WTC11 (cell line): ENCODE measurements at regions not wholly inside any gene's neighbourhood (a gene's known extent, or its start where the extent isn't known, plus 50 kb on each side); places are given as distances from the start of the nearest gene placed in this dataset.

ENCODE experiments used
- ATAC-seq: fragments of 200-7000 bp; cut with Tn5 transposase; 2 replicates; pipeline ENCODE4 v1.10.0; 2021; ENCODE audit warnings: mild to moderate bottlenecking, moderate library complexity
- CTCF ChIA-PET: fragments of 300-600 bp; sonication (Branson Sonifier 250); formaldehyde crosslinking; loops from one replicate; lab custom pipeline; 2021; ENCODE audit warnings: antibody characterized with exemption; lab: Charles Lee
- POLR2A ChIA-PET: fragments of 350-600 bp; sonication (Branson Sonifier 250); formaldehyde crosslinking; loops from one replicate; lab custom pipeline; 2021; ENCODE audit warnings: antibody characterized with exemption; lab: Charles Lee
- DNase-seq: peaks from one replicate; pipeline ENCODE4 v3.0.0; 2021; ENCODE audit warnings: low spot score
- H3K27ac Mint-ChIP-seq: 2 replicates; pipeline ENCODE4 v1.8.0; 2021; ENCODE audit warnings: mixed read lengths
- H3K27me3 Mint-ChIP-seq: 2 replicates; pipeline ENCODE4 v1.8.0; 2021; ENCODE audit warnings: low read depth, mild to moderate bottlenecking, moderate library complexity, mixed read lengths
- H3K36me3 Mint-ChIP-seq: 2 replicates; pipeline ENCODE4 v1.8.0; 2021; ENCODE audit warnings: mixed read lengths
- H3K4me1 Mint-ChIP-seq: 2 replicates; pipeline ENCODE4 v1.8.0; 2022; ENCODE audit warnings: mixed read lengths
- H3K4me3 Mint-ChIP-seq: 2 replicates; pipeline ENCODE4 v1.8.0; 2021; ENCODE audit warnings: mild to moderate bottlenecking, moderate library complexity, mixed read lengths
- H3K9me3 Mint-ChIP-seq: 2 replicates; pipeline ENCODE4 v1.8.0; 2021; ENCODE audit warnings: mixed read lengths
- CREM ChIP-seq: sonication (generic); formaldehyde crosslinking; IDR thresholded peaks from 2 replicates; pipeline ENCODE4 v1.8.1; 2022; ENCODE audit warnings: mild to moderate bottlenecking, missing genetic modification reagents, moderate library complexity
- ERG ChIP-seq: fragments of 250-450 bp; sonication (Bioruptor Pico); IDR thresholded peaks from 2 replicates; pipeline ENCODE4 v1.8.0; 2021; ENCODE audit warnings: mild to moderate bottlenecking
- ESRRA ChIP-seq: sonication (generic); formaldehyde crosslinking; IDR thresholded peaks from 2 replicates; pipeline ENCODE4 v1.8.1; 2022; ENCODE audit warnings: mild to moderate bottlenecking, missing genetic modification reagents, borderline replicate concordance
- ETV6 ChIP-seq: sonication (generic); formaldehyde crosslinking; IDR thresholded peaks from 2 replicates; pipeline ENCODE4 v1.8.1; 2022; ENCODE audit warnings: mild to moderate bottlenecking, missing genetic modification reagents
- FOXJ3 ChIP-seq: sonication (generic); formaldehyde crosslinking; IDR thresholded peaks from 2 replicates; pipeline ENCODE4 v1.9.0; 2021; ENCODE audit warnings: missing genetic modification reagents, mild to moderate bottlenecking, borderline replicate concordance
- FOXK1 ChIP-seq: sonication (generic); formaldehyde crosslinking; IDR thresholded peaks from 2 replicates; pipeline ENCODE4 v1.8.0; 2022; ENCODE audit warnings: mild to moderate bottlenecking, moderate library complexity, missing genetic modification reagents
- IRF1 ChIP-seq: sonication (generic); formaldehyde crosslinking; IDR thresholded peaks from 2 replicates; pipeline ENCODE4 v1.8.0; 2023; ENCODE audit warnings: missing genetic modification reagents
- NR3C1 ChIP-seq: sonication (generic); formaldehyde crosslinking; conservative IDR thresholded peaks from 2 replicates; pipeline ENCODE4 v1.8.1; 2023; ENCODE audit warnings: low read depth, mild to moderate bottlenecking, missing genetic modification reagents
- RELA ChIP-seq: sonication (generic); formaldehyde crosslinking; IDR thresholded peaks from 2 replicates; pipeline ENCODE4 v1.8.1; 2022; ENCODE audit warnings: missing genetic modification reagents, mild to moderate bottlenecking, borderline replicate concordance
- SOX15 ChIP-seq: fragments of 250-450 bp; sonication (Bioruptor Pico); IDR thresholded peaks from 2 replicates; pipeline ENCODE4 v1.9.0; 2021; ENCODE audit warnings: mild to moderate bottlenecking
- SP1 ChIP-seq: sonication (generic); formaldehyde crosslinking; conservative IDR thresholded peaks from 2 replicates; pipeline ENCODE4 v1.8.1; 2022; ENCODE audit warnings: missing genetic modification reagents
- TEAD1 ChIP-seq: sonication (generic); formaldehyde crosslinking; IDR thresholded peaks from 2 replicates; pipeline ENCODE4 v1.8.0; 2022; ENCODE audit warnings: mild to moderate bottlenecking, missing genetic modification reagents
- USF1 ChIP-seq: sonication (generic); formaldehyde crosslinking; IDR thresholded peaks from 2 replicates; pipeline ENCODE4 v1.8.0; 2022; ENCODE audit warnings: mild to moderate bottlenecking, missing genetic modification reagents
- ZBTB21 ChIP-seq: sonication (generic); formaldehyde crosslinking; IDR thresholded peaks from 2 replicates; pipeline ENCODE4 v1.8.1; 2023; ENCODE audit warnings: mild to moderate bottlenecking, missing genetic modification reagents, borderline replicate concordance
- ZNF219 ChIP-seq: sonication (generic); formaldehyde crosslinking; IDR thresholded peaks from 2 replicates; pipeline ENCODE4 v1.8.0; 2023; ENCODE audit warnings: missing genetic modification reagents, mild to moderate bottlenecking, borderline replicate concordance
- ZNF396 ChIP-seq: fragments of 250-450 bp; sonication (Bioruptor Pico); IDR thresholded peaks from 2 replicates; pipeline ENCODE4 v1.8.0; 2021; ENCODE audit warnings: mild to moderate bottlenecking, moderate library complexity, borderline replicate concordance
- ZNF416 ChIP-seq: fragments of 250-450 bp; sonication (Bioruptor Pico); IDR thresholded peaks from 2 replicates; pipeline ENCODE4 v1.9.0; 2021; ENCODE audit warnings: mild to moderate bottlenecking, inconsistent platforms
- TF ChIP-seq, protein P1 (sequence below): sonication (generic); formaldehyde crosslinking; IDR thresholded peaks from 2 replicates; pipeline ENCODE4 v1.8.1; 2023; ENCODE audit warnings: mild to moderate bottlenecking, missing genetic modification reagents, moderate library complexity
- TF ChIP-seq, protein P2 (sequence below): sonication (generic); formaldehyde crosslinking; IDR thresholded peaks from 2 replicates; pipeline ENCODE4 v1.8.1; 2022; ENCODE audit warnings: mild to moderate bottlenecking, missing genetic modification reagents, moderate library complexity, borderline replicate concordance
- TF ChIP-seq, protein P3 (sequence below): sonication (generic); formaldehyde crosslinking; conservative IDR thresholded peaks from 2 replicates; pipeline ENCODE4 v1.8.1; 2022; ENCODE audit warnings: mild to moderate bottlenecking, missing genetic modification reagents
- TF ChIP-seq, protein P4 (sequence below): sonication (generic); formaldehyde crosslinking; IDR thresholded peaks from 2 replicates; pipeline ENCODE4 v1.8.1; 2022; ENCODE audit warnings: low read depth, mild to moderate bottlenecking, moderate library complexity, missing genetic modification reagents, borderline replicate concordance
- TF ChIP-seq, protein P5 (sequence below): sonication (generic); formaldehyde crosslinking; IDR thresholded peaks from 2 replicates; pipeline ENCODE4 v1.8.0; 2023; ENCODE audit warnings: mild to moderate bottlenecking, missing genetic modification reagents

DNA sequence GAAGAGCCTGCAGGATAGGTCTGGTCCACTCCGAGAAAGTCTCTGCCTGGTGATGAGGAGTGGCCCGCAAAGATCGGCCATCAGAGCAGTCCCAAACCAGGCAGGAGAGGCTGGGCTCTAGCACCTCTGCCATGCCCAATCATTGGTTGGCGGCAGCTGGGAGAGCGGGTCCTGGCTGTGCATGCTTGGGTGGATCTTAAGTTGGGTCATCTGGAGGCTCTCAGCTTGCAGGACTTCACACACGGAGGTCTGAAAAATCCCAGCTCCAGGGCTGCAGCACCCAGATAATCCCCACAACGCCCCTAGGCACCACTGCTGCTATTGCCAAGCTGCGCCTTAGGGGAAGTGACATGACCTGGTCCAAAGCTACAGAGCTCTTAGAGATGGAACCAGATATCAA is 766.7 kb upstream of the TBX3 start (continued):
- no peak for TF ChIP-seq ESRRA (CRISPR knock-in tag)

GRCh38 chr12:115450017-115450416 is 766.0 kb upstream of the TBX3 start:
- H3K9me3 Mint-ChIP-seq = no peaks in the 10 kb centered on the region
- ChIA-PET CTCF (no interaction called here), POLR2A (no interaction called here)
- no peak overlapping the region for H3K27ac Mint-ChIP-seq
- H3K4me3 Mint-ChIP-seq = no peak overlapping the region
- peaks cover 39% of the 10 kb centered on the region for H3K4me1 Mint-ChIP-seq
- ATAC-seq (peak; percentile 20), DNase-seq (no peak)
- H3K27me3 Mint-ChIP-seq = peaks cover 32% of the 10 kb centered on the region
- no peaks in the 10 kb centered on the region for H3K36me3 Mint-ChIP-seq
- 0 out of 2 replicates have a peak, but pooled peaks have one; percentile 37 for TF ChIP-seq ETV6 (CRISPR knock-in tag)
- TF ChIP-seq ZBTB21 (CRISPR knock-in tag) = no peak
- TF ChIP-seq, protein P1, sequence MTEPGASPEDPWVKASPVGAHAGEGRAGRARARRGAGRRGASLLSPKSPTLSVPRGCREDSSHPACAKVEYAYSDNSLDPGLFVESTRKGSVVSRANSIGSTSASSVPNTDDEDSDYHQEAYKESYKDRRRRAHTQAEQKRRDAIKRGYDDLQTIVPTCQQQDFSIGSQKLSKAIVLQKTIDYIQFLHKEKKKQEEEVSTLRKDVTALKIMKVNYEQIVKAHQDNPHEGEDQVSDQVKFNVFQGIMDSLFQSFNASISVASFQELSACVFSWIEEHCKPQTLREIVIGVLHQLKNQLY = no peak

DNA sequence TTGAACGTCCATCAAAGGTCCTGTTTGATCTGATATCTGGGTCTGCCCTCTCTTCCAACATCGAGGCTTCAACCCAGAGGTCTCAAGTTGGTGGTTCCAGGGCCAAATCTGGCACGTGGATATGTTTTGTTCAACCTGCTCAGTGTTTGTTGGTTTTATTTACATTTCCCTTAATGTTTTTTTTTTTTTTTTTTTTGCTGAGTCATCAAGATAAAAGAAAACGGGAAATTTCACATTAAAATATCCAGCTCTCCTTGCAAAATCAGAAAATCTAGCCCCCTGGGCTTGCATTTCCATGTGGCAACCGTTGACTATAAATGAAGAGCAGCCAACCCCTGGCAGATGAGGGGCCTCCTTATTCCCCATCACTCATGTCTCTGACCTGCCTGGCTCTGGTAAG is 765.6 kb upstream of the TBX3 start:
- peaks cover 32% of the 10 kb centered on the region for H3K27me3 Mint-ChIP-seq
- peaks cover 39% of the 10 kb centered on the region for H3K4me1 Mint-ChIP-seq
- no peak overlapping the region for H3K4me3 Mint-ChIP-seq
- no peak for TF ChIP-seq NR3C1
- no peak for TF ChIP-seq ZNF416
- TF ChIP-seq RELA (CRISPR knock-in tag) = no peak
- no peak for TF ChIP-seq FOXJ3 (CRISPR knock-in tag)
- TF ChIP-seq, protein P2, sequence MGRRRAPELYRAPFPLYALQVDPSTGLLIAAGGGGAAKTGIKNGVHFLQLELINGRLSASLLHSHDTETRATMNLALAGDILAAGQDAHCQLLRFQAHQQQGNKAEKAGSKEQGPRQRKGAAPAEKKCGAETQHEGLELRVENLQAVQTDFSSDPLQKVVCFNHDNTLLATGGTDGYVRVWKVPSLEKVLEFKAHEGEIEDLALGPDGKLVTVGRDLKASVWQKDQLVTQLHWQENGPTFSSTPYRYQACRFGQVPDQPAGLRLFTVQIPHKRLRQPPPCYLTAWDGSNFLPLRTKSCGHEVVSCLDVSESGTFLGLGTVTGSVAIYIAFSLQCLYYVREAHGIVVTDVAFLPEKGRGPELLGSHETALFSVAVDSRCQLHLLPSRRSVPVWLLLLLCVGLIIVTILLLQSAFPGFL (CRISPR knock-in tag) = no peak
- TF ChIP-seq CREM (CRISPR knock-in tag) = no peak
- no peak for TF ChIP-seq SOX15
- TF ChIP-seq, protein P3, sequence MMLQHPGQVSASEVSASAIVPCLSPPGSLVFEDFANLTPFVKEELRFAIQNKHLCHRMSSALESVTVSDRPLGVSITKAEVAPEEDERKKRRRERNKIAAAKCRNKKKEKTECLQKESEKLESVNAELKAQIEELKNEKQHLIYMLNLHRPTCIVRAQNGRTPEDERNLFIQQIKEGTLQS (CRISPR knock-in tag) = no peak
- TF ChIP-seq TEAD1 (CRISPR knock-in tag) = no peak
- no peak for TF ChIP-seq ZNF219 (CRISPR knock-in tag)
- no peak for TF ChIP-seq IRF1
- no peak for TF ChIP-seq ERG
- TF ChIP-seq USF1 (CRISPR knock-in tag) = no peak
- no peaks in the 10 kb centered on the region for H3K9me3 Mint-ChIP-seq
- H3K36me3 Mint-ChIP-seq = no peaks in the 10 kb centered on the region
- ChIA-PET POLR2A (no interaction called here), CTCF (interaction anchor here (1.2 kb wide), 1 partner anchor 8 kb away, joined by 4 read pairs; no protein-coding TSS in a partner anchor)
- no peak for DNase-seq
- ATAC-seq = no peak
- no peak overlapping the region for H3K27ac Mint-ChIP-seq

- ATAC-seq (no peak), DNase-seq (no peak)
- peaks cover 4% of the 10 kb centered on the region for H3K4me1 Mint-ChIP-seq
- POLR2A ChIA-PET = no interaction called here
- H3K9me3 Mint-ChIP-seq = no peaks in the 10 kb centered on the region
- H3K27ac Mint-ChIP-seq = no peak overlapping the region
- no peaks in the 10 kb centered on the region; the same call in 1 of the 2 replicates for H3K27me3 Mint-ChIP-seq
- CTCF ChIA-PET = interaction anchor here (0.6 kb wide), 1 partner anchor 11 kb away, joined by 3 read pairs; no protein-coding TSS in a partner anchor
- H3K4me3 Mint-ChIP-seq = no peak overlapping the region
- H3K36me3 Mint-ChIP-seq = no peaks in the 10 kb centered on the region
- TF ChIP-seq, protein P4, sequence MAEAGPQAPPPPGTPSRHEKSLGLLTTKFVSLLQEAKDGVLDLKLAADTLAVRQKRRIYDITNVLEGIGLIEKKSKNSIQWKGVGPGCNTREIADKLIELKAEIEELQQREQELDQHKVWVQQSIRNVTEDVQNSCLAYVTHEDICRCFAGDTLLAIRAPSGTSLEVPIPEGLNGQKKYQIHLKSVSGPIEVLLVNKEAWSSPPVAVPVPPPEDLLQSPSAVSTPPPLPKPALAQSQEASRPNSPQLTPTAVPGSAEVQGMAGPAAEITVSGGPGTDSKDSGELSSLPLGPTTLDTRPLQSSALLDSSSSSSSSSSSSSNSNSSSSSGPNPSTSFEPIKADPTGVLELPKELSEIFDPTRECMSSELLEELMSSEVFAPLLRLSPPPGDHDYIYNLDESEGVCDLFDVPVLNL = no peak
- TF ChIP-seq SP1 (CRISPR knock-in tag) = no peak
- TF ChIP-seq, protein P5, sequence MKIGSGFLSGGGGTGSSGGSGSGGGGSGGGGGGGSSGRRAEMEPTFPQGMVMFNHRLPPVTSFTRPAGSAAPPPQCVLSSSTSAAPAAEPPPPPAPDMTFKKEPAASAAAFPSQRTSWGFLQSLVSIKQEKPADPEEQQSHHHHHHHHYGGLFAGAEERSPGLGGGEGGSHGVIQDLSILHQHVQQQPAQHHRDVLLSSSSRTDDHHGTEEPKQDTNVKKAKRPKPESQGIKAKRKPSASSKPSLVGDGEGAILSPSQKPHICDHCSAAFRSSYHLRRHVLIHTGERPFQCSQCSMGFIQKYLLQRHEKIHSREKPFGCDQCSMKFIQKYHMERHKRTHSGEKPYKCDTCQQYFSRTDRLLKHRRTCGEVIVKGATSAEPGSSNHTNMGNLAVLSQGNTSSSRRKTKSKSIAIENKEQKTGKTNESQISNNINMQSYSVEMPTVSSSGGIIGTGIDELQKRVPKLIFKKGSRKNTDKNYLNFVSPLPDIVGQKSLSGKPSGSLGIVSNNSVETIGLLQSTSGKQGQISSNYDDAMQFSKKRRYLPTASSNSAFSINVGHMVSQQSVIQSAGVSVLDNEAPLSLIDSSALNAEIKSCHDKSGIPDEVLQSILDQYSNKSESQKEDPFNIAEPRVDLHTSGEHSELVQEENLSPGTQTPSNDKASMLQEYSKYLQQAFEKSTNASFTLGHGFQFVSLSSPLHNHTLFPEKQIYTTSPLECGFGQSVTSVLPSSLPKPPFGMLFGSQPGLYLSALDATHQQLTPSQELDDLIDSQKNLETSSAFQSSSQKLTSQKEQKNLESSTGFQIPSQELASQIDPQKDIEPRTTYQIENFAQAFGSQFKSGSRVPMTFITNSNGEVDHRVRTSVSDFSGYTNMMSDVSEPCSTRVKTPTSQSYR (CRISPR knock-in tag) = no peak
- TF ChIP-seq FOXK1 = no peak
- no peak for TF ChIP-seq ZNF396
Measured at GRCh38 chr12:115444346-115444745, 760.4 kb upstream of the TBX3 start.
